Testis (tissue), 2 donors: ENCODE measurements at regions not wholly inside any gene's neighbourhood (a gene's known extent, or its start where the extent isn't known, plus 50 kb on each side); places are given as distances from the start of the nearest gene placed in this dataset.

Experiments used
- POLR2A ChIP-seq: fragments of 450-650 bp; IDR thresholded peaks from one replicate; pipeline ENCODE4 v1.6.1; 2017; ENCODE audit warnings: antibody characterized with exemption, mild to moderate bottlenecking, moderate library complexity
- TF ChIP-seq, protein P1 (sequence below), 3 experiments: fragments of 450-650 bp in 2 of 3; fragments of 200-600 bp in 1 of 3; sonication (generic) in 1 of 3; IDR thresholded peaks; one replicate each; pipeline ENCODE4 v1.5.1; 2016 to 2019; ENCODE audit warnings: antibody characterized with exemption in 3 of 3, mild to moderate bottlenecking in 2 of 3, moderate library complexity in 1 of 3

DNA sequence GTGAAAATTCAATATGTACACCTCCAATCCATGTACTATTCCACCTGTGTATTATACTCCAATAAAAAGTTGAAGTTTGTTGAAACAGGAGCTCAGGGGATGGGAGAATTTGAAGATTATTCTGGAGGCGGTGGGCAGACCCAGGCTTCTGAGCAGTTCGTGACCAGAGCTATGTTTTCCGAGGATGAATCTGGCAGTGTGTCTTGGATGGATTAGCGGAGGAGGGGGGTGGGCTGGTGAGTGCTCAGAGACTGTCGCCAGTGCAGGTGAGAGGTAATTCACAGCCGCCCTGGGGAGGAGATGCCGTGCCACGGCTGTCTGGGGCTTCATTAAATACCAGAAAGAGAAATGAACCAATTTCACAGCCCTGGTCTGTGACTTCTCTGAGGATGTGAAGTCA, 283.0 kb upstream of the RTL1 start:
- TF ChIP-seq, protein P1, sequence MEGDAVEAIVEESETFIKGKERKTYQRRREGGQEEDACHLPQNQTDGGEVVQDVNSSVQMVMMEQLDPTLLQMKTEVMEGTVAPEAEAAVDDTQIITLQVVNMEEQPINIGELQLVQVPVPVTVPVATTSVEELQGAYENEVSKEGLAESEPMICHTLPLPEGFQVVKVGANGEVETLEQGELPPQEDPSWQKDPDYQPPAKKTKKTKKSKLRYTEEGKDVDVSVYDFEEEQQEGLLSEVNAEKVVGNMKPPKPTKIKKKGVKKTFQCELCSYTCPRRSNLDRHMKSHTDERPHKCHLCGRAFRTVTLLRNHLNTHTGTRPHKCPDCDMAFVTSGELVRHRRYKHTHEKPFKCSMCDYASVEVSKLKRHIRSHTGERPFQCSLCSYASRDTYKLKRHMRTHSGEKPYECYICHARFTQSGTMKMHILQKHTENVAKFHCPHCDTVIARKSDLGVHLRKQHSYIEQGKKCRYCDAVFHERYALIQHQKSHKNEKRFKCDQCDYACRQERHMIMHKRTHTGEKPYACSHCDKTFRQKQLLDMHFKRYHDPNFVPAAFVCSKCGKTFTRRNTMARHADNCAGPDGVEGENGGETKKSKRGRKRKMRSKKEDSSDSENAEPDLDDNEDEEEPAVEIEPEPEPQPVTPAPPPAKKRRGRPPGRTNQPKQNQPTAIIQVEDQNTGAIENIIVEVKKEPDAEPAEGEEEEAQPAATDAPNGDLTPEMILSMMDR (IDR thresholded peaks at IDR 0.05): no peak
- TF ChIP-seq POLR2A: no peak
